Osteocyte (in vitro differentiated cells): ENCODE measurements at regions not wholly inside any gene's neighbourhood (a gene's known extent, or its start where the extent isn't known, plus 50 kb on each side); places are given as distances from the start of the nearest gene placed in this dataset.

Experiments used
- DNase-seq: peaks from one replicate; pipeline ENCODE4 v3.0.0; 2021; ENCODE audit warnings: mixed read lengths; ENCODE audit not compliant: unreplicated experiment; ENCODE audit errors: extremely low spot score
- H3K27ac Mint-ChIP-seq: one replicate; pipeline ENCODE4 v1.8.0; 2021; ENCODE audit warnings: mild to moderate bottlenecking, mixed read lengths; ENCODE audit not compliant: unreplicated experiment
- H3K27me3 Mint-ChIP-seq: one replicate; pipeline ENCODE4 v1.8.0; 2021; ENCODE audit warnings: mixed read lengths; ENCODE audit not compliant: unreplicated experiment
- H3K36me3 Mint-ChIP-seq: one replicate; pipeline ENCODE4 v1.8.0; 2021; ENCODE audit warnings: mixed read lengths; ENCODE audit not compliant: unreplicated experiment
- H3K4me1 Mint-ChIP-seq: one replicate; pipeline ENCODE4 v1.8.0; 2021; ENCODE audit warnings: mixed read lengths; ENCODE audit not compliant: unreplicated experiment
- H3K4me3 Mint-ChIP-seq: one replicate; pipeline ENCODE4 v1.8.0; 2021; ENCODE audit warnings: mild to moderate bottlenecking, moderate library complexity, mixed read lengths; ENCODE audit not compliant: unreplicated experiment
- H3K9me3 Mint-ChIP-seq: one replicate; pipeline ENCODE4 v1.8.0; 2021; ENCODE audit warnings: mixed read lengths; ENCODE audit not compliant: unreplicated experiment
- CTCF ChIP-seq: fragments of 200-600 bp; sonication (generic); IDR thresholded peaks from 2 replicates; pipeline ENCODE4 v1.5.0; 2021; ENCODE audit warnings: antibody characterized with exemption, mild to moderate bottlenecking, moderate library complexity

- Mint-ChIP-seq H3K4me3 (no peak overlapping the region), H3K36me3 (no peaks in the 10 kb centered on the region), H3K27ac (no peak overlapping the region), H3K27me3 (no peaks in the 10 kb centered on the region), H3K4me1 (no peaks in the 10 kb centered on the region), H3K9me3 (peaks cover 24% of the 10 kb centered on the region)
- no peak for TF ChIP-seq CTCF
- DNase-seq: no peak
These were observed 95.6 kb downstream of the RRAGB start for GRCh38 chrX:55813150-55813549.

GRCh38 chrX:55815546-55815945 lies 98.0 kb downstream of the RRAGB start:
- no peak for DNase-seq
- H3K36me3 Mint-ChIP-seq: no peaks in the 10 kb centered on the region
- TF ChIP-seq CTCF: no peak
- H3K4me3 Mint-ChIP-seq: no peak overlapping the region
- H3K9me3 Mint-ChIP-seq: peaks cover 24% of the 10 kb centered on the region
- H3K4me1 Mint-ChIP-seq: no peaks in the 10 kb centered on the region
- H3K27me3 Mint-ChIP-seq: no peaks in the 10 kb centered on the region
- H3K27ac Mint-ChIP-seq: no peak overlapping the region

GRCh38 chrX:55816023-55816422 lies 98.5 kb downstream of the RRAGB start:
- no peak for TF ChIP-seq CTCF
- Mint-ChIP-seq H3K27me3 (no peaks in the 10 kb centered on the region), H3K36me3 (no peaks in the 10 kb centered on the region), H3K4me1 (no peaks in the 10 kb centered on the region), H3K27ac (no peak overlapping the region), H3K4me3 (no peak overlapping the region), H3K9me3 (peaks cover 24% of the 10 kb centered on the region)
- no peak for DNase-seq

DNA sequence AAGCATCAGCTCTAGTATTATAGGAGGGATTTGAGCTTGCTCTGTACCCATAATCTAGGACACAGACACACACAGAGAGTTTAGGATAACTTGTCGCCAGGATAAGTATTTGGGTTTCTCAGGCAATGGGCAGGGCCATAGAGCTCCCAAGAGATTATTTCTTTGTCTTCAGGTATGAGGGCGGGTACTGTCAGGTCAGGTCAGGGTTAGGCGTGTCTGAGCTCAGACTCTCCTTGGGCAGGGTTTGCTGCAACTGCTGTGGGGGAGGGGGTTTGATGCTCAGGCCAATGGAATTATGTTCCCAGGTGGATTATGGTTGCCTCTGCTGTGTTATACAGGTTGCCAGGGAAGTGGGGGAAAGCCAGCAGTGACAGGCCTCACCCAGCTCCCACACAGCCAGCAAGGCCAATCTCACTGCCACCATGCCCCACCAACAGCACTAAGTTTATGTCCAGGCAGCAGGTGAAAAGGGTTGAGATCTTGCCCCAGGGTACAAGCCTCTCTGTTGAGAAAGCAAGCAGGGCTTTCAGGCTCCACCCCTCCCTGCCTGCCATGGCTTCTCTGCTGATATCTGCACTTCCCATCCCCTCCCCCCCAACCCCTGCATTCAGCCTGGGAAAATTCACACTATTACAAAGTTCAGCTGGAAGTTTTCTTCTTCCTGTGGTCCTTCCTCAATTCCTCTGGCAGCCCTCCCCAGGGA lies 101.3 kb downstream of the RRAGB start:
- DNase-seq: no peak
- Mint-ChIP-seq H3K27me3 (no peaks in the 10 kb centered on the region), H3K27ac (no peak overlapping the region), H3K36me3 (no peaks in the 10 kb centered on the region), H3K9me3 (peaks cover 37% of the 10 kb centered on the region), H3K4me1 (no peaks in the 10 kb centered on the region), H3K4me3 (no peak overlapping the region)
- TF ChIP-seq CTCF: no peak

DNA sequence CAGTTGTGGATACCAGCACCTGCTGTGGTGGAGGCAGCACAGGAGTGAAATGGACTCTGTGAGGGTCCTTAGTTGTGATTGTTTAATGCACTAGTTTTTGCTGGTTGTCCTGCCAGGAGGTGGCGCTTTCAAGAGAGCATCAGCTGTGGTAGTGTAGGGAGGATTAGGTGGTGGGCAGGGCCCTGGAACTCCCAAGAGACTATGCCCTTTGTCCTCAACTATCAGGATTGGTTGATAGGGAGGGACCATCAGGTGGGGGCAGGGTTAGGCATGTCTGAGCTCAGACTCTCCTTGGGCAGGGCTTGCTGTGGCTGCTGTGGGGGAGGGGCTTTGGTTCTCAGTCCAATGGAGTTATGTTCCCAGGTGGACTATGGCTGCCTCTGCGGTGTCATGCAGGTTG lies 121.9 kb downstream of the RRAGB start:
- peaks cover 49% of the 10 kb centered on the region for H3K9me3 Mint-ChIP-seq
- DNase-seq: no peak
- H3K4me1 Mint-ChIP-seq: no peaks in the 10 kb centered on the region
- no peaks in the 10 kb centered on the region for H3K36me3 Mint-ChIP-seq
- H3K27me3 Mint-ChIP-seq: no peaks in the 10 kb centered on the region
- no peak for TF ChIP-seq CTCF
- no peak overlapping the region for H3K27ac Mint-ChIP-seq
- no peak overlapping the region for H3K4me3 Mint-ChIP-seq
